LNCAP (cell line): ENCODE measurements at regions not wholly inside any gene's neighbourhood (a gene's known extent, or its start where the extent isn't known, plus 50 kb on each side); places are given as distances from the start of the nearest gene placed in this dataset.

Experiments
- TF ChIP-seq, protein P1 (sequence below): fragments of 450-650 bp; IDR thresholded peaks from 2 replicates; pipeline ENCODE4 v1.5.1; 2017; ENCODE audit warnings: mild to moderate bottlenecking

DNA sequence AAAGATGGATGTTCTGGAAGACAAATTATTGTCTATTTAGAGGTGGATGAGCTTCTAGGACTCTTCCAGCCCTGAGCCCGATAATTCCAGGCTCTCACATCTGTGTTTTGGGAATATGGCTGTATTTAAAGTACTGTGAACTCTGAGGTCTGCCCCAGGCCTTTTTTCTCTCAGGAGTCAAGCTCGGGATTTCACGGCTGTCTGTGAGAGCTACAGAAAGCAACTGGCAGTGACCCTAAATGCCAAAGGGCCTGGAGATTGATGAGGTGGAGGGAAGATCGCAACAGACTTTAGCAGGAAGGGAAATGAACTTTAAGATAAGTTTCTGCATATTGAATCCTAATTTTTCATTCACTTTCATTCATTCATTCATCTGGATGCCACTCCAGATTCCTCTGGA, 51.0 kb upstream of the COL13A1 start:
- TF ChIP-seq, protein P1, sequence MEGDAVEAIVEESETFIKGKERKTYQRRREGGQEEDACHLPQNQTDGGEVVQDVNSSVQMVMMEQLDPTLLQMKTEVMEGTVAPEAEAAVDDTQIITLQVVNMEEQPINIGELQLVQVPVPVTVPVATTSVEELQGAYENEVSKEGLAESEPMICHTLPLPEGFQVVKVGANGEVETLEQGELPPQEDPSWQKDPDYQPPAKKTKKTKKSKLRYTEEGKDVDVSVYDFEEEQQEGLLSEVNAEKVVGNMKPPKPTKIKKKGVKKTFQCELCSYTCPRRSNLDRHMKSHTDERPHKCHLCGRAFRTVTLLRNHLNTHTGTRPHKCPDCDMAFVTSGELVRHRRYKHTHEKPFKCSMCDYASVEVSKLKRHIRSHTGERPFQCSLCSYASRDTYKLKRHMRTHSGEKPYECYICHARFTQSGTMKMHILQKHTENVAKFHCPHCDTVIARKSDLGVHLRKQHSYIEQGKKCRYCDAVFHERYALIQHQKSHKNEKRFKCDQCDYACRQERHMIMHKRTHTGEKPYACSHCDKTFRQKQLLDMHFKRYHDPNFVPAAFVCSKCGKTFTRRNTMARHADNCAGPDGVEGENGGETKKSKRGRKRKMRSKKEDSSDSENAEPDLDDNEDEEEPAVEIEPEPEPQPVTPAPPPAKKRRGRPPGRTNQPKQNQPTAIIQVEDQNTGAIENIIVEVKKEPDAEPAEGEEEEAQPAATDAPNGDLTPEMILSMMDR, result no peak

DNA sequence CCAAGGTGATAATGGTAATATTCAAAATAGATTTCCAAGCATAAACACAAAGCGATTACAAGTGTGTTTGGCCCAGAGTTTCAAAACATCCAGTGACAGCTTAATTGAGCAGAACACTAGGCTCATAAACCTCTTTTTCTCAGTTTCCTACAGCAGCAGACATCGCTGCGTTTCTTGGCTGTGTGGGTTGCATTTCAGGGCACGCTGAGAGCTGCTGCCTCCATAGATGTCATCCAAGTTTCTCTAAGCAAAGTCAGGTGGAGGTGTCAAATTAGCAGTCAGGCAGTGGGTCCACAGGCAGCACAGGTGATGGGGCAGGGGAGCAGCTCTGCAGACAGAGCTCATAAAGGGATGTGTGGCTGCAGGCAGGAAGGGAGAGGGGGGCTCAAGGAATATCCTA, 50.5 kb upstream of the COL13A1 start:
- TF ChIP-seq, protein P1, result no peak
